OCI-LY1 (cell line): ENCODE measurements at regions not wholly inside any gene's neighbourhood (a gene's known extent, or its start where the extent isn't known, plus 50 kb on each side); places are given as distances from the start of the nearest gene placed in this dataset.
"Not testable (repeated sequence)": the region's sequence is repeated elsewhere in the genome, so short reads cannot be mapped to it uniquely, and the experiment has no call there.

Source experiments
- H2AFZ ChIP-seq: fragments of 200-600 bp; sonication (generic), shearing (Covaris generic); 2 replicates; pipeline ENCODE4 v1.6.0; 2014; ENCODE audit warnings: antibody characterized with exemption, mild to moderate bottlenecking, low read length
- H3F3A ChIP-seq: fragments of 200-600 bp; sonication (generic), shearing (Covaris generic); 2 replicates; pipeline ENCODE4 v1.6.0; 2014; ENCODE audit warnings: mild to moderate bottlenecking, antibody characterized with exemption, low read length, moderate library complexity; ENCODE audit not compliant: insufficient read depth
- H3K27ac ChIP-seq: fragments of 200-600 bp; sonication (generic); 2 replicates; pipeline ENCODE4 v1.5.1; 2014; ENCODE audit warnings: low read length, mixed run types, mild to moderate bottlenecking, low read depth; ENCODE audit not compliant: poor library complexity, severe bottlenecking
- H3K27me3 ChIP-seq: fragments of 200-600 bp; sonication (generic); 2 replicates; pipeline ENCODE4 v1.6.0; 2014; ENCODE audit warnings: antibody characterized with exemption, mild to moderate bottlenecking, low read length, moderate library complexity; ENCODE audit not compliant: insufficient read depth
- H3K36me3 ChIP-seq: fragments of 200-600 bp; sonication (generic); 2 replicates; pipeline ENCODE4 v1.6.1; 2014; ENCODE audit warnings: mild to moderate bottlenecking, antibody characterized with exemption, low read length, moderate library complexity, mixed read lengths; ENCODE audit not compliant: insufficient read depth
- H3K4me1 ChIP-seq: fragments of 200-600 bp; sonication (generic); 2 replicates; pipeline ENCODE4 v1.5.1; 2014; ENCODE audit warnings: mild to moderate bottlenecking, low read length, moderate library complexity; ENCODE audit not compliant: insufficient read depth, severe bottlenecking
- H3K4me2 ChIP-seq: fragments of 200-600 bp; sonication (generic), shearing (Covaris generic); 2 replicates; pipeline ENCODE4 v1.6.1; 2014; ENCODE audit warnings: low read length
- H3K4me3 ChIP-seq: fragments of 200-600 bp; sonication (generic); 2 replicates; pipeline ENCODE4 v1.5.1; 2014; ENCODE audit warnings: low read length, low read depth, mild to moderate bottlenecking, mixed read lengths; ENCODE audit not compliant: poor library complexity, severe bottlenecking
- H3K79me2 ChIP-seq: fragments of 200-600 bp; shearing (Covaris generic); 2 replicates; pipeline ENCODE4 v1.6.1; 2016; ENCODE audit warnings: mixed run types, low read length, mixed read lengths; ENCODE audit not compliant: insufficient read depth
- H3K9ac ChIP-seq: fragments of 200-600 bp; sonication (generic), shearing (Covaris generic); 2 replicates; pipeline ENCODE4 v1.6.1; 2014; ENCODE audit warnings: mild to moderate bottlenecking, low read length, mixed read lengths
- H3K9me2 ChIP-seq: fragments of 200-600 bp; sonication (generic), shearing (Covaris generic); 2 replicates; pipeline ENCODE4 v1.6.1; 2014; ENCODE audit warnings: low read depth, mild to moderate bottlenecking, low read length, mixed read lengths
- H3K9me3 ChIP-seq: fragments of 200-600 bp; shearing (Covaris generic); 2 replicates; pipeline ENCODE4 v1.6.1; 2014; ENCODE audit warnings: low read length, mixed read lengths
- H4K20me1 ChIP-seq: fragments of 200-600 bp; sonication (generic), shearing (Covaris generic); 2 replicates; pipeline ENCODE4 v1.6.0; 2016; ENCODE audit warnings: mild to moderate bottlenecking, low read length; ENCODE audit not compliant: insufficient read depth
- EZH2 ChIP-seq: fragments of 200-600 bp; sonication (generic), shearing (Covaris generic); IDR thresholded peaks from 2 replicates; pipeline ENCODE4 v1.8.0; 2017; ENCODE audit warnings: borderline replicate concordance, mixed run types, mild to moderate bottlenecking, antibody characterized with exemption, low read length, moderate library complexity, mixed read lengths

DNA sequence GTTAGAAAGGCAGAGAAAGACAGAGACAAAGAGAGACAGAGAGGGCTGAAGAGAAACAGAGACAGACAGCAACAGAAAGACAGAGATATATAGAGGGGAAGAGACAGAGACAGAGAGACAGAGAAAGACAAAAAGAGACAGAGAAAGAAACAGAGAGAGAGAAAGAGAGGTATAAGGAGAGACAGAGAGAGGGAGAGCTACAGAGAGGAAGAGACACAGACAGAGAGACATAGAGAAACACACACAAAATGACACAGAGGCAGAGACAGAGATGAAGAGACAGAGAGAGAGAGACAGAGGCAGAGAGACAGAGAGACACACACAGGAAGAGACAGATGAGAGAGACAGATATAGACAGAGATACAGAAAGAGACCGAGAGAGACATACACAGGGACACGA is 168.6 kb downstream of the TMEM121 start:
- no peak for TF ChIP-seq EZH2
- no peak overlapping the region for H3K4me2 ChIP-seq
- no peaks in the 10 kb centered on the region for H3K9me2 ChIP-seq
- H3K36me3 ChIP-seq: no peaks in the 10 kb centered on the region
- no peak overlapping the region for H3K27ac ChIP-seq
- H3K79me2 ChIP-seq: no peaks in the 10 kb centered on the region
- no peaks in the 10 kb centered on the region for H3K9me3 ChIP-seq
- H4K20me1 ChIP-seq: no peaks in the 10 kb centered on the region
- no peak overlapping the region for H2AFZ ChIP-seq
- no peaks in the 10 kb centered on the region for H3F3A ChIP-seq
- no peaks in the 10 kb centered on the region for H3K27me3 ChIP-seq
- H3K4me1 ChIP-seq: peaks cover 21% of the 10 kb centered on the region
- H3K4me3 ChIP-seq: no peak overlapping the region
- H3K9ac ChIP-seq: no peak overlapping the region

DNA sequence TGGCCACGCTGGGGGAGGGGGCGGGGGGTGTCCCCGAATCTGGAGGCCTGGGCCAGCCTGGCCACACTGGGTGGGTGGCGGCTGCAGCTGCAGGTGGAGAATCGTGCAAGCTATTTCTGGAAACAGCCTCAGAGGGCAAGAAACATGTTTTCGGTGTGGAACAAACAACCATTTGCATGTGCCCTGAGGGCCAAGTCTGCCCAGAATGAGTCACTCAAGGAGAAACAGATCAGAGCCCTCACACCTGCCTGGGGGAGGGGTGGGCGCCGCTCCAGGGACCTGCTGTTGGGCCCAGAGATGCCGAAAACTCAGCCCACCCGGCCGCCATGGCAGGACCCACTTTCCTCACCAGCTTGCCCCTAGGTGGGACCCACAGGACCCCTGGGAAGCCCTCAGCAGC is 170.0 kb downstream of the TMEM121 start:
- not testable (repeated sequence) for H3K9me3 ChIP-seq, H3K79me2 ChIP-seq, H3K9ac ChIP-seq, H3K4me2 ChIP-seq, H4K20me1 ChIP-seq, H3K27me3 ChIP-seq, H3K9me2 ChIP-seq, H3K36me3 ChIP-seq, H2AFZ ChIP-seq, H3F3A ChIP-seq, H3K4me3 ChIP-seq, H3K27ac ChIP-seq
- peaks cover 27% of the 10 kb centered on the region for H3K4me1 ChIP-seq

DNA sequence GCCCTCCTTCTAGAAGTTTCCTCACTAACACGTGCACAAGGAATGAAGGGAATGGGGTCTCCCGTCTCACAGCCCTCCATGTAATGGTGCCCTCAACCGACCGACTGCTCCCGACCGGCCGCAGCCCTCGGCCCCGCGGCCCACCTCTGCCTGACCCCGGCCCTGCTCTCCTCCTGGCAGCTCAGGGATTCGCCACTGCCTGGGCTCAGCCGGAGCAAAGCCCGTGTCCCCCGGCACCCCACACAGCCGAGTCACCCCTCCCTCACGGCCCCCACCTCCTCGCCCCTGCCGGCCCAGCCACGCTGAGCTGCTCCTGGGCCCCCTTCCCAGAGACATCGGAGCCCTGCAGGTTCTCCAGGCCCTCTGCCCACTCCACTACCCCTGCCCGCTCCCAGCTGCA is 171.0 kb downstream of the TMEM121 start:
- not testable (repeated sequence) for H3K4me3 ChIP-seq, H3K9me3 ChIP-seq, H3K9me2 ChIP-seq, H3K4me2 ChIP-seq, H3K27me3 ChIP-seq, H3K9ac ChIP-seq, H3K79me2 ChIP-seq, H3K36me3 ChIP-seq, H4K20me1 ChIP-seq, H3F3A ChIP-seq, H2AFZ ChIP-seq
- H3K4me1 ChIP-seq: peaks cover 27% of the 10 kb centered on the region
- H3K27ac ChIP-seq: peak overlapping the region; percentile 83

DNA sequence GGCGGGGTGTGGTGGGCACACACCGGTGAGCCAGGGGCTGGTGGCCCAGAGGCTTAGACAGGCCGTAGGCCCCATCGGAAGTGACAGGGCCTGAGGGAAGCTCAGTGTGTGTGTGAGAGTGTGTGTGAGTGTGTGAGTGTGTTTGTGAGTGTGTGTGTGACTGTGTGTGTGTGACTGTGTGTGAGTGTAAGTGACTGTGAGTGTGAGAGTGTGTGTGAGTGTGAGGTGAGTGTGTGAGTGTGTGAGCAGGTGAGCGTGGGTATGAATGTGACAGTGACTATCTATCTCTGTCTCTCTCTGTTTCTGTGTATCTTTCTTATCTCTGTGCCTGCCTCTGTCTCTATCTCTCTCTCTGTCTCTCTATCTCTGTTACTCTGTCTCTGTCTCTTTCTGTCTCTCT is 171.6 kb downstream of the TMEM121 start:
- not testable (repeated sequence) for H3F3A ChIP-seq, H3K27me3 ChIP-seq, H3K9me2 ChIP-seq, H3K36me3 ChIP-seq, H3K9me3 ChIP-seq, H3K79me2 ChIP-seq, H2AFZ ChIP-seq, H3K4me2 ChIP-seq, H3K9ac ChIP-seq, H3K4me3 ChIP-seq, H4K20me1 ChIP-seq
- Histone ChIP-seq H3K4me1 (peaks cover 27% of the 10 kb centered on the region), H3K27ac (peak overlapping the region; percentile 86)

DNA sequence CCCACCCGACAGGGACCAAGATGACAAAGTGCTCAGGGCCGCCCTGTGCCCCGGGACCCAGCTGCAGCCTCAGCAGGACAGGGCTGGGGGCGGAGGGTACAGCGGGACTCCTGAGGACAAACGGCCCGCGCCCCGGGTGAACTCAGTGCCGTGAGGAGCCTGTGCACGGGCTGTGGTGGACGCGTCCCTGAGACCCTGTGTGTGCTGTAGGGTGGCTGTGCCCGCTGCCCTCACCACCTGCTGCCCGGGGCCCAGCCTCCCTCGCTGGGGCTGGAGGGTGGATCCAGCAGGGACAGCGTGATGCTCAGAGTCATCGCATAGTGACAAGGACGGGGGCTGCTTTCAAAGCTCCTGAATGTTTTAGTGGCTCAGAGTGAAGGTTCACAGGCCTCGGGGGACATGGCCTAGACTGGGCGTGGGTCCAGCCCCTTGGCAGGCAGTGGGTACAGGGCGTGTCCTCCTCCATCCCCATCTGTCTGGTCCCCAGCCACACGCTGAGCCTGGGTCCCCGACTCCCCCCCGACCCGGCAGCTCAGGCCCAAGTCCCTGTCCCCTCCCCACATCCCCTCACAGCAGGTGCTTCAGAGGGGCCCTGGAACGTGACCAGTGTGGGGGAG is 172.7 kb downstream of the TMEM121 start:
- not testable (repeated sequence) for H4K20me1 ChIP-seq, H3K9me3 ChIP-seq, H3F3A ChIP-seq, H3K4me2 ChIP-seq, H3K4me3 ChIP-seq, H3K9me2 ChIP-seq, H2AFZ ChIP-seq, H3K79me2 ChIP-seq, H3K27me3 ChIP-seq, H3K36me3 ChIP-seq
- Histone ChIP-seq H3K4me1 (peaks cover 27% of the 10 kb centered on the region), H3K9ac (peak overlapping the region; percentile 66), H3K27ac (peak overlapping the region; percentile 90)

DNA sequence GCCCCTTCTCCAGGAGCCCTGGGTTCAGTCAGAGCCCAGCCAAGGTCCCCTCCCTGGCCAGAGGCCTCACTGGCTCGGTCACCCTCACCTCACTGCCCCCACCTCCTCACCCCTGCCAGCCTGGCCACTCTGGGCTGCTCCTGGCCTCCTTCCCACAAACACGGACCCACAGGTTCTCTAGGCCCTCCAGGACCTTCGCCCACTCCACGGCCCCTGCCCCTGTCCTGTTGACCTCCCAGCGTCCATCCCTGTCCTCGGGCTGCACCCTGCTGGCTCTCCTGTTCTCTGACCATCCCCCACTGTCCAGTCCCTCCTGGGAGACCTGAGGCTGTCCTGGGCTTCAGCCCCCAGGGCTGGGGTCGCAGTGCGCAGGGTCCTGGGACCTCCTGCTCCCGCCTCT is 173.3 kb downstream of the TMEM121 start:
- H4K20me1 ChIP-seq, H3F3A ChIP-seq, H3K27me3 ChIP-seq, H3K4me2 ChIP-seq, H3K79me2 ChIP-seq, H3K4me3 ChIP-seq, H3K9me3 ChIP-seq, H2AFZ ChIP-seq, H3K36me3 ChIP-seq, H3K9me2 ChIP-seq: not testable (repeated sequence)
- Histone ChIP-seq H3K4me1 (peaks cover 27% of the 10 kb centered on the region), H3K9ac (peak overlapping the region; percentile 85), H3K27ac (peak overlapping the region; percentile 90)

DNA sequence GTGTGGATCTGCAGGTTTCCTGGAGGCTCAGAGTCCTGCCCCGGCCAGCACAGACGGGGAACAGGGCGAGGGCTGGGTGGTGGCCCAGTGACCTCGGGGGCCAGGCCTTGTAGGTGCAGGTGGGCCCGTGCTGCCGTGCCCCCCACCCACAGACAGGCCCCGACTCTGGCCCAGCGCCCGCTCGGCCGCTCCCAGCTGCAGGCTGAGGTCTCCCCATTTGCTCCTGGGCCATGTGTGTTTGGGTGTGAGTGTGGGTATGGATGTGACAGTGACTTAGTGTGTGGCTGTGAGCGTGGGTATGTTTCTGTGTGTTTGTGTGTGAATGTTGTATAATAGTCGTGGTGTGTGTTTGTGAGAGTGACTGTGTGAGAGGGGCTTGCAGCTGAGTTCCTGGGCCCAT is 173.8 kb downstream of the TMEM121 start:
- H3K4me3 ChIP-seq, H3K79me2 ChIP-seq, H2AFZ ChIP-seq, H3K4me2 ChIP-seq, H4K20me1 ChIP-seq, H3F3A ChIP-seq, H3K9me3 ChIP-seq, H3K27me3 ChIP-seq, H3K36me3 ChIP-seq, H3K9me2 ChIP-seq: not testable (repeated sequence)
- H3K4me1 ChIP-seq: peaks cover 27% of the 10 kb centered on the region
- H3K9ac ChIP-seq: peak overlapping the region; percentile 85
- H3K27ac ChIP-seq: peak overlapping the region; percentile 90
